HFF-Myc (cell line): ENCODE measurements at regions not wholly inside any gene's neighbourhood (a gene's known extent, or its start where the extent isn't known, plus 50 kb on each side); places are given as distances from the start of the nearest gene placed in this dataset.

Experiments
- DNase-seq: peaks from one replicate; pipeline ENCODE4 v3.0.0-alpha.2; 2011; ENCODE audit warnings: low read depth; ENCODE audit errors: extremely low read depth
- H3K4me3 ChIP-seq: replicated peaks from 2 replicates; pipeline ENCODE4 v1.5.1; 2011; ENCODE audit warnings: low read depth, mild to moderate bottlenecking, control low read depth, low read length
- CTCF ChIP-seq: IDR thresholded peaks from 2 replicates; pipeline ENCODE4 v1.5.1; 2012; ENCODE audit warnings: mild to moderate bottlenecking, low read depth, low read length, control low read depth; ENCODE audit errors: missing control alignments

GRCh38 chr3:18483226-18483625 is 58.1 kb upstream of the SATB1 start:
- no peak for DNase-seq
- no peak overlapping the region for H3K4me3 ChIP-seq
- no peak for TF ChIP-seq CTCF

- H3K4me3 ChIP-seq, result no peak overlapping the region
- DNase-seq, result no peak
- TF ChIP-seq CTCF, result no peak
Observed at GRCh38 chr3:18481946-18482548, 56.9 kb upstream of the SATB1 start.

GRCh38 chr3:18477620-18478019 is 52.5 kb upstream of the SATB1 start:
- TF ChIP-seq CTCF, result no peak
- no peak for DNase-seq
- H3K4me3 ChIP-seq, result no peak overlapping the region
